ENCODE measurements at regions not wholly inside any gene's neighbourhood (a gene's known extent, or its start where the extent isn't known, plus 50 kb on each side); places are given as distances from the start of the nearest gene placed in this dataset.

DNA sequence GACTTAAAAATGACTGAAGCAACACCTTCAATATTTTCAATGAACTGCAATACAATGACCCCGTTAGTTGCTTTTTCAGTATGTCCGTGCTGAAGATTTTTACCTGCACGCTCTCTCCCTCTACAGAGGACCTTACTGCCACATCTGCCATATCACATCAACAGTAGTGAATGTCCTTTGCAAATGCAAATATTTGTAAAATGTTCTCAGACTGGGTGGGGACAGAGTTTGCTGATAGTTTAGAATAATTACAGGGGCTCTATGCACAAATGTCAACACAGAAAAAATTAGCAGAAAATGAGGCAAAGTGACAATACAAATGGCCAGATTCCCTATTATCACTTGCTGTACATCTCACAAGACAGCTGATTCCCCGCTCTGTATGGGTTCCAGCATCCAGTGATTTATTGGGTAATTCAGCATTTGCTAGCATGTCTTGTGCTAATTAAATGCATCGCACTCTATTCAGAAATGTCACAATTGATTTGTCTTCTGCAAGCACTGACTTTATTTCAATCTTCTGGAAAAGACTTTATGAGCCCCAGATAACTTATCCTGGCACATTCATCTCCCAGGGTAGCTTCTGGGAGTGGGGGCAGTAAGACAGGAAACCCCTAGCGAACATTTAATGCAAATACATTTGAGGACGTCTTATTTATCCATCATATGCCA, 69.1 kb upstream of the PTER start:
- DNase-seq = no peak

DNA sequence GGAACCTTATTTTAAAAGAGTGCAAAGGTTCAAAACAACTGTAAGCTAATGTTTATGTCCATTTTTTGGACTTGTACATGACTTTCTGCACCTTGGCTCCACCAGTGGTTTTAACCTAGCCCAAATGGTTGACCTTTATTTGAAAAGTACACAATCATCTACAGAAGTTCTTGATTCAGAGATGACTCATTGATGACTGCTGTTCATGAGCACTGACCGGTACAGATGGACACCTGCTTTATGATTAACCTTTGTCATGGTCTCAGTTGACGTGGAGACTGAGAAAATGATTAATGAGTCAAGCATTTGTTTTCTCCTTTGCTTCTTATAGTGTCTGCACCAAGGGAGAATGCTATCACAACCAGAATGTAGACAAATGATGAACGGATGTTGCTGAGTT, 55.7 kb upstream of the PTER start:
- no peak for DNase-seq

DNA sequence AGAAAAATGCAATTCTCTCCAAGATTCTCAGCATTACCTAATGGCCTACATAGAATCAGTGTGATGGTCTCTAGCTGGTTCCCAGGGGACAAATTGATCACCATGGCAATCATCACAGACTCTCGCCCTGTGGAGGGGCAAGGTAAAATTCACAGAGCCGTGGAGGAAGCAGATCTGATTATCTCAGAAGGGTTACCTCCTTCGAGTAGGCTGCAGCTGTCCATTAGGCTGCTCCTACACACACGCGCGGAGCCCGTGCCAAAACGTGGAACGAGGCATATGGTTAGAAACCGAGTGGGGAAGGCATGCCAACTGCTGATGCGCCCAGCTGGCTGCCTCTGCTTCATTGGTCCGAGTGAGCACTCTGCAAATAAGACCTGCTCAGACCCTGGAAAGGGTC, 52.8 kb upstream of the PTER start:
- no peak for DNase-seq

DNA sequence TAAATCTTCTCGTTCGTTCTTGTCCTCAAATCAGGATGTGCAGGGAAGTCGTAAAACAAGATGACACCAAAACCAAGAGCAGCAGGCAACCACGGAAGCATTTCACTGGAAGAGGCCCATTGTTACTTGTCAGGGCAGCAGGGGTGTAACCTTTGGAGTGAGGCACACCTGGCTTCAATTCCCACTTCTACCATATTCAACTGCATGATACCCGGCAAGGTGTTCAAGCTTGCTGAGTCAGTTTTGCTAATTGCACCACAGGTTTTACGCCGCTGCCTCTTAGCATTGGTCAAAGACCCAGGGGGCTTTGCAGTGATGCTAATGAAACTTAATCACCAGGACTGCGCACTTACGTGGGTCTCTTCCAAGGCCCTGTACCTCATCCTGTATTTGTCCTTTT, 50.0 kb upstream of the PTER start:
- no peak for DNase-seq

Data from MV-4-11 (cell line).